GM18519 (cell line): ENCODE measurements at regions not wholly inside any gene's neighbourhood (a gene's known extent, or its start where the extent isn't known, plus 50 kb on each side); places are given as distances from the start of the nearest gene placed in this dataset.
"Not testable (repeated sequence)": the region's sequence is repeated elsewhere in the genome, so short reads cannot be mapped to it uniquely, and the experiment has no call there.

Experiments used
- ATAC-seq: cut with Tn5 transposase; IDR thresholded peaks from one replicate; pipeline ENCODE4 v1.9.1; 2021; ENCODE audit warnings: mild to moderate bottlenecking, moderate library complexity; ENCODE audit not compliant: unreplicated experiment, low FRiP score

- no peak for ATAC-seq
Measured at GRCh38 chr5:83889971-83890745, 169.5 kb upstream of the HAPLN1 start.

- ATAC-seq, result no peak
Measured at GRCh38 chr5:83877911-83878706, 157.5 kb upstream of the HAPLN1 start.

- no peak for ATAC-seq
Measured at GRCh38 chr5:83871533-83872395, 151.1 kb upstream of the HAPLN1 start.

- ATAC-seq, result no peak
Measured at GRCh38 chr5:83866181-83866580, 145.5 kb upstream of the HAPLN1 start.

- no peak for ATAC-seq
Measured at GRCh38 chr5:83865579-83865978, 144.9 kb upstream of the HAPLN1 start.

GRCh38 chr5:83864652-83865051 is 144.0 kb upstream of the HAPLN1 start:
- ATAC-seq, result peak; percentile 43

GRCh38 chr5:83857341-83857740 is 136.7 kb upstream of the HAPLN1 start:
- no peak for ATAC-seq

GRCh38 chr5:83856881-83857280 is 136.2 kb upstream of the HAPLN1 start:
- ATAC-seq, result no peak

- ATAC-seq, result not testable (repeated sequence)
Measured at GRCh38 chr5:83850412-83850811, 129.8 kb upstream of the HAPLN1 start.

GRCh38 chr5:83848941-83849340 is 128.3 kb upstream of the HAPLN1 start:
- ATAC-seq, result no peak

GRCh38 chr5:83846624-83847350 is 126.1 kb upstream of the HAPLN1 start:
- no peak for ATAC-seq

- peak; percentile 100 for ATAC-seq
Measured at GRCh38 chr5:83844449-83845068, 123.9 kb upstream of the HAPLN1 start.

GRCh38 chr5:83839788-83840187 is 119.1 kb upstream of the HAPLN1 start:
- ATAC-seq, result no peak

GRCh38 chr5:83839256-83839655 is 118.6 kb upstream of the HAPLN1 start:
- no peak for ATAC-seq

GRCh38 chr5:83837265-83837907 is 116.7 kb upstream of the HAPLN1 start:
- no peak for ATAC-seq

- ATAC-seq, result no peak
Measured at GRCh38 chr5:83834306-83834705, 113.7 kb upstream of the HAPLN1 start.

- no peak for ATAC-seq
Measured at GRCh38 chr5:83831834-83832233, 111.2 kb upstream of the HAPLN1 start.

GRCh38 chr5:83827111-83827557 is 106.5 kb upstream of the HAPLN1 start:
- no peak for ATAC-seq

- ATAC-seq, result peak; percentile 52
Measured at GRCh38 chr5:83817591-83817990, 96.9 kb upstream of the HAPLN1 start.
